ENCODE measurements at regions not wholly inside any gene's neighbourhood (a gene's known extent, or its start where the extent isn't known, plus 50 kb on each side); places are given as distances from the start of the nearest gene placed in this dataset.

GRCh38 chr3:194971009-194971408 is 285.3 kb downstream of the FAM43A start:
- TF ChIP-seq CTCF (IDR thresholded peaks at IDR 0.05; ENCODE audit: insufficient read depth, low read length, poor library complexity, severe bottlenecking) (no peak), EZH2phosphoT487 (conservative IDR thresholded peaks at IDR 0.05; ENCODE audit: low read length) (no peak)

All from SU-DHL-6 (cell line).